GM12873 (cell line): ENCODE measurements at regions not wholly inside any gene's neighbourhood (a gene's known extent, or its start where the extent isn't known, plus 50 kb on each side); places are given as distances from the start of the nearest gene placed in this dataset.

Experiments
- TF ChIP-seq, protein P1 (sequence below): IDR thresholded peaks from 2 replicates; pipeline ENCODE4 v1.5.1; 2012; ENCODE audit warnings: low read depth, mild to moderate bottlenecking, moderate library complexity, low read length, control low read depth; ENCODE audit not compliant: insufficient read depth; ENCODE audit errors: missing control alignments

DNA sequence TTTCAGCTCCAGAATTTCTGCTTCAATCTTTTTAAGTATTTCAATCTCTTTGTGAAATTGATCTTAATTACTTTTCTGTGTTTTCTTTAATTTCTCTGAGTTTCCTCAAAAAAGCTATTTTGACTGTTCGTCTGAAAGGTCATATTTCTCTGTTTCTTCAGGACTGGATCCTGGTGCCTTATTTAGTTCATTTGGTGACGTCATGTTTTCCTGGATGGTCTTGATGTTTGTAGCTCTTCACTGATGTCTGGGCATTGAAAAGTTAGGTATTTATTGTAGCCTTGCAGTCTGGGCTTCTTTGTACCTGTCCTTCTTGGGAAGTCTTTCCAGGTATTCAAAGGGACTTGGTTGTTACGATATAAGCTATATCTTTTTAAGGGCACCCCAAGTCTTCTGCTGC is 998.7 kb downstream of the NCAM2 start:
- TF ChIP-seq, protein P1, sequence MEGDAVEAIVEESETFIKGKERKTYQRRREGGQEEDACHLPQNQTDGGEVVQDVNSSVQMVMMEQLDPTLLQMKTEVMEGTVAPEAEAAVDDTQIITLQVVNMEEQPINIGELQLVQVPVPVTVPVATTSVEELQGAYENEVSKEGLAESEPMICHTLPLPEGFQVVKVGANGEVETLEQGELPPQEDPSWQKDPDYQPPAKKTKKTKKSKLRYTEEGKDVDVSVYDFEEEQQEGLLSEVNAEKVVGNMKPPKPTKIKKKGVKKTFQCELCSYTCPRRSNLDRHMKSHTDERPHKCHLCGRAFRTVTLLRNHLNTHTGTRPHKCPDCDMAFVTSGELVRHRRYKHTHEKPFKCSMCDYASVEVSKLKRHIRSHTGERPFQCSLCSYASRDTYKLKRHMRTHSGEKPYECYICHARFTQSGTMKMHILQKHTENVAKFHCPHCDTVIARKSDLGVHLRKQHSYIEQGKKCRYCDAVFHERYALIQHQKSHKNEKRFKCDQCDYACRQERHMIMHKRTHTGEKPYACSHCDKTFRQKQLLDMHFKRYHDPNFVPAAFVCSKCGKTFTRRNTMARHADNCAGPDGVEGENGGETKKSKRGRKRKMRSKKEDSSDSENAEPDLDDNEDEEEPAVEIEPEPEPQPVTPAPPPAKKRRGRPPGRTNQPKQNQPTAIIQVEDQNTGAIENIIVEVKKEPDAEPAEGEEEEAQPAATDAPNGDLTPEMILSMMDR: no peak

DNA sequence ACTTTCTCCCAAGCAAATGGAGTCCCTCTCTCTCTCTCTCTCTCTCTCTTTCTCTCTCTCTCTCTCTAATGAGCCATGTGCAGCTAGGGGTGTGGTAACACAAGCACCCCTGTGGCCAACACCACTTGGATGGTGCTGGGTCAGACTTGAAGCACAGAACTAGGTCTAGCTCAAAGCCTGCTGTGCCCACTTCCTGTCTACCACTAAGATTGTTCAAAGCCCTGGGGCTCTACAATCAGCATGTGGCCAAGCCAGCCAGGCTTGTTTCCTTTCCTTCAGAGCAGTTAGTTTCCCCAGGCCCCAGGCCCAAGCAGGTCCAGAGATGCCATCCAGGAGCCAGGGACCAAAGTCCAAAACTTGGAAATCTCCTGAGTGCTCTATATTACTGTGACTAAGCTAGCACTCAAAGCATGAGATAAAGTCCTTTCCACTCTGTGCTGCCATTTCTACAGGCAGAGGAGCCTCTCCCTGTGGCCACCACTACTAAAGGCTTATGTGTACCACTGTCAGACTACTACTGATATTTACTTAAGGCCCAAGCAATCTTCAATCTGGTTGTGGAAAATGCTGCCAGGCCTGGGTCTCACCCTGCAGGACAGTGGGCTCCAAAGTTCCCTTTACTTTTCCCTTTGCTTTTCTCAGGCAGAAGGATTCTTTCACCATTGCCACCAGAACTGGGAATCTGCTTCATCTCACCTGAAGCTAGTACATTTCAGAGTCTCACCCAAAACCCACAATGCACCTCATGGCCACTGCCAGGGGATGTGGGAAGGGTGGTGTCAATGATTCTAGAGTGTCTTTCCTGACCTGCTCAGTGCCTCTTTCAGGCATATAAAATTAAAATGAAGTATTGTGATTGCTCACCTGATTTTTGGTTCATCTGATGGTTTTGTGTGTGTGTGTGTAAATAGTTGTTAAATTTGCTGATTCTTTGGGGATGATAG is 999.5 kb downstream of the NCAM2 start:
- TF ChIP-seq, protein P1: no peak

DNA sequence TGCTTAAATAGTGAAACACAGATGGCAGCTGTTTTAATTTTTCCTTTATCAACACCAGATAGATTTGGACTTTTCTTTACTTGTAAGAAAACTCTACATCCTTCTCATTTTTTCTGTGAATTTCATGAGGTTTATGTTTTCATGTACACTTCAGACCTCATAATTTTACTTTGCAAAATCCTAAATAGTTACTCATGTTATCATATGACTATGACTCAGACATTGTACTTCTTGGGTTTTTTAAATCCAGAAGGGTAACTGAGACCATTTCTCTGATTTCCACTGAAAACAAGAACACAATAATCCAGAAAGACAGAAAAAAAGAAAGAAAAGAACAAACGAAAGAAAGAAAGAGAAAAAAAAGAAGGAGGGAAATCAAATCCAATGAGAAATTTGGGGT is 1021.6 kb downstream of the NCAM2 start:
- TF ChIP-seq, protein P1: no peak

DNA sequence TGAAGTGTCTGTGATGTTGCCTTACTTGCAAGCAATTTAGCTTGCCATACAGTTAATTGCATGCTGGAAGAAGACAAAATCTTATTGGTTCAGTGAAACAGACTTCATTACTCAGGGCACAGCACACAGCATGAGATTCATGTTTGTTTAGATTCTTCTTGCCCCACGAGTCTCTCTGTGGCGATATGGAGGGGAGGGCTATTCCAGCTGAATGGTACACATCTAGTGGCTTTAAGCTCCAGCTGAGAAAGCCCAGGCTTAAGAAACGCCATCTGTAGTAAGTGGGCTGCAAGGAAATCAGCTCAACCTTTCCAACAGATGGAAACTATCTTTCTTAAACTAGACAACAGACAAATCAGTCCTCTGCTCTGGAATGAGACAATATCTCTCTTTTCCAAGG is 1022.0 kb downstream of the NCAM2 start:
- TF ChIP-seq, protein P1: no peak

DNA sequence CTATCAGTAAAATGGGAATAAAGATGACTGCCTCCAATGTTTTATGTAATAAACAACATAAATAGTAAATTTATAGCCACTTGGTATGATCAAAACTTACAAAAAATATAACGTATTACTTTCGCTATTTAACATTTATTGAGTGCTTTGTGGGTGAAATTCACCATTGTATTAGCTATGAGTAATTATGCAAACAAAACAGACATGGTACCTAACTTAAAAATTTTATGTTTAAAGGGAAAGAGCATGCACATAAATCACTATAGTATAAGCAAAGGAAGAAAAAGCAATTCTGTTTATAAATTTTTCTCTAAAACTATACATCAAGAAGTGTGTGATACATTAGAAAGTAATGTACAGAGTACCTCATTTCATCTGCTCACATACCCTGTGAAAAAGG is 1046.2 kb downstream of the NCAM2 start:
- TF ChIP-seq, protein P1: no peak

DNA sequence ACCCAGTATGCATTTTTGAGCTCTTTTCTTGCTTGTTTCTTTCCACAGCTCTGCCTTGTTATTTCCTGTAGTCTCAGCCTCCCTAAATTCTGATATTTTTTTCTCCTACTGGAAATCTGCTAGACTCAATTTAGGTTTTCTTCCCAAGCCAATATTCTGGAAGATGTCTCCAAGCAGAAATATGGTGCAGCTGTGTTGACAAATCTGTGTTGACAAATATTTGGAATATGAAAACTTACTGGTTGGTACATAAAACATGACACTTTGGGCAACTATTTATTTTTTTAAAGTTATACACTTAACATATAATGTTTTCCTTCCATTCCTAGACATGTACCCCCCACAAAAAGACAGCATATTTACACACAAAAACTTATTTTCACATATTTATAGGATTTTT is 1048.4 kb downstream of the NCAM2 start:
- TF ChIP-seq, protein P1: no peak

DNA sequence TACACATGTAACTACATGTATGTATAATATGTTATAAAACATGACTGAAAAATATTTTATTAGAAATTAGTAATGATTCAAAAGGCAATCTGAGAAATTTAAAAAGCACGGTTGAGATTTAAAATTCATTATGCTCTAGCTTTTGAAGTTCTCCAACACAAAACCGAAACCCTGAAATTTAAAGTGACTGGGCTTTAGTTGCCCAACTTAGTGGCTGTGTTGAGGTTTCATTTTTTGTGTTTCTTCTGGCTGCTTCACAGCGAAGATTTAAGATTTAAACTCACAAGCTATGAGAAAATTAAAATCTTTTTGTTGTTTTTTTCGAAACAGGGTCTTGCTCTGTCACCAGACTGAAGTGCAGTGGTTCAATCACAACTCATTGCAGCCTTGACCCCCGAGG is 1058.7 kb downstream of the NCAM2 start:
- TF ChIP-seq, protein P1: no peak
